Forelimb muscle (tissue), 1 donor: ENCODE measurements at regions not wholly inside any gene's neighbourhood (a gene's known extent, or its start where the extent isn't known, plus 50 kb on each side); places are given as distances from the start of the nearest gene placed in this dataset.
A peak's percentile ranks its signal among the peaks of the same experiment; 100 is the strongest.
"Not testable (repeated sequence)": the region's sequence is repeated elsewhere in the genome, so short reads cannot be mapped to it uniquely, and the experiment has no call there.

Experiments used
- DNase-seq: peaks from one replicate; pipeline ENCODE4 v3.0.0-alpha.2; 2013; ENCODE audit warnings: low read depth

DNA sequence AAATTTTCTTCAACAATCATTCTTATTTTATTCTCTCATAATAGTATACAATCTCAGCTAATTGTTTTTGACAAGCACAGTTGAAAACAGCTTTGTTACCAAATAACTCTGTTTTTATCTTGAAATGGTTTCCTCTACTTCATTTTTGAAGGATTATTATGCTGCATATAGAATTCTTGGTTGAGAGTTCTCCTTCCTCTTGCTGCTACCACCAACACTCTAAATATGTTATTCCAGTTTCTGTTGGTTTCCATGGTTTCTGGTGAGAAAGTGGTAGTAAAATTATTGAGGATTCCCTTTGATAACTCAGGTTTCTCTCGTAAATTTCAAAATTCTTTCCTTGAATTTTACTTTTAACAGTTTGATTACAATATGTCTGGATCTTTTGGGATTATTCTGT is 1725.9 kb downstream of the PCDH9 start:
- no peak for DNase-seq

DNA sequence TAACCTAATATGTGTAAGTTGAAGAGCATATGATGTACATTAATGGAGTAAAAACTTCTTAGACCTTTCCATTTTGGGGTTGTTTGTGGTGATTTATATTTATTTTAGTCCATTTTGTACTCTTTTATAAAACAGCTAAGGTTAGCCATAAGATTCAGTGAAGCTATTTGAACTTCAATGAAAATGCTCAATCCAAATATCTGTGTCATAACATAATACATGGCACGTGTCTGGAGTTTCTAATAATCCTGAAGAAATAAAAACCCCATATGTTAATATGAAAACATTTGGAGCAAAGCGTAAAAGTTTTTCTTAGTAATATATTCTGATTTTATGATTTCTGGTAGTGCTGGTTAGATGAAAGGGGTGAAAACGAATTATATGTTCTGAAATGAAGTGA is 1729.7 kb downstream of the PCDH9 start:
- DNase-seq = no peak

DNA sequence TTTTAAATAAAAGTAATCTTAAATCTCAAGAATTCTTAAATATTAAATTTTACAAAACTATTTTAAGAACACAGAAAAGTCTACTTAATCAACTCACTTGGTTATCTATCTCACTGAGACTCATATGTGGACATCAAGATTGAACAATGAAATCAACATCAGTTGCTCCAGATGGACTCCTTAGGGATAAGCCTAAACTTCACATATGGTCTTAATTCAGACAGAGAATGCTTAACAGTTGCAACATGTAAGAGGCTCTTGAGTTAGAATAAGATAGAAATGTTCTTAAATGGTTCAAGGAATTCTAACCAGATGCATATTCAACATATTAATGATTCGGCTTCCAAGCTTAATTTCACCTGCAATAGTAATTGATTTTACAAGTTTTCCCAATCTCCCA is 1730.9 kb downstream of the PCDH9 start:
- DNase-seq = peak; percentile 59

DNA sequence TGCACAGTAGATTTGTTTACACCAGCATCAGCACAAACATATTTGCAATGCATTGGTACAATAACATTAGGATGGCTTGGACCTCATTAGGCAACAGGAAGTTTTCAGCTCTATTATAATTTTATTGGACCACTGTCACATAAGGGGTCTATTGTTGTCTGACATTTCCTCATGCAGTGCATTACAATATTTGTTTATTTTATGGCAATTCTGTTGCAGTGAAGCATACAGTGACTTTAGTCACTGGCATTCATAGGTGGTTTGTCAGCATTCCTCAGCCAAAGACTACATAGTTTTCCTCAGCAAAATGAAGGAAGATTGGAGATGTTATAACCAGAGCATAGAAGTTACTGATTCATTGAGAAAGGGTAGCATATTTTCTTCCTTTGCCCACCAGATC is 1732.9 kb downstream of the PCDH9 start:
- DNase-seq = no peak

DNA sequence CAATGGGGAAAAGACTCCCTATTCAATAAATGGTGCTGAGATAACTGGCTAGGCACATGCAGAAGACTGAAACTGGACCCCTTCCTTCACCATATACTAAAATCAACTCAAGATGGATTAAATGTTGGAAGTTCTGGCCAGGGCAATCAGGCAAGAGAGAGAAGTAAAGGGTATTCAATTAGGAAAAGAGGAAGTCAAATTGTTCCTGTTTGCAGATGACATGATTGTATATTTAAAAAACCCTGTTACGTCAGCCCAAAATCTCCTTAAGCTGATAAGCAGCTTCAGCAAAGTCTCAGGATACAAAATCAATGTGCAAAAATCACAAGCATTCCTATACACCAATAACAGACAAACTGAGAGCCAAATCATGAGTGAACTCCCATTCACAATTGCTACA is 1739.4 kb downstream of the PCDH9 start:
- not testable (repeated sequence) for DNase-seq

DNA sequence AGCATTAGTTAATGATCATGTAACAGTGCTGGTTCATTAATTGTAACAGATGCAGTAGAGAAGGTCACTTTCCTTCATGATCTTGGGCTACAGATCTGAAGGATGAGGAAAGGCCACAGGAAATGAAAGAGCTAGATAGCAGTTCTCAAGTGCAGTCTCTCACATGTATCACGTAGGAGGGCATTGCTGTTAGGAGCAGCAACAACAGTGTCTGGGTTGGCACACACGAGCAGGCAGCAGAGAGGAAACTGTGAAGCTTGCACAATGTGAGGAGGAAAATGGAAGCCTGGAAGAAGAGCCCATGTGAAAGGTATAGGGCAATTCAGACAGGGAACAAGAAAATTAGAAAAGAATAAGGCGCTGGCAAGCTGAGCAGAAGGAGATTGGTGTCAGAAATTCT is 1741.5 kb downstream of the PCDH9 start:
- no peak for DNase-seq

DNA sequence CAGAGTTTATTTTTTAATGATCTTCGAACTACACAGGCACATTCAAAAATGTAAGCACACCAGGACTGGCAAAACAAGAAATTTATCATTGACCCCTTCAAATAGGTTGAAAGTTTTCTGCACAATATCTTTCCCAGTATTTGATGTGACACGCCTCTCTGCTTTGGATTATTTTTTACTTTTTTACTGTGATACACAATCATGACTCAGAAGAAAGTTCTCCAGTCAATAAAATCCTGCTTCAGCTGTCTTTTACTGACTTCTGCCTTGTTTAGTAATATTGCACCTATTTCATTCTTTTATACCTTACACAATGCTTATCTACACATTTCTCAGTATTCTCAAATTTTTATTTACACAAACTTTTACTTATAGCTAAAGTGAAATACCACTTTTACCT is 1750.4 kb downstream of the PCDH9 start:
- no peak for DNase-seq

DNA sequence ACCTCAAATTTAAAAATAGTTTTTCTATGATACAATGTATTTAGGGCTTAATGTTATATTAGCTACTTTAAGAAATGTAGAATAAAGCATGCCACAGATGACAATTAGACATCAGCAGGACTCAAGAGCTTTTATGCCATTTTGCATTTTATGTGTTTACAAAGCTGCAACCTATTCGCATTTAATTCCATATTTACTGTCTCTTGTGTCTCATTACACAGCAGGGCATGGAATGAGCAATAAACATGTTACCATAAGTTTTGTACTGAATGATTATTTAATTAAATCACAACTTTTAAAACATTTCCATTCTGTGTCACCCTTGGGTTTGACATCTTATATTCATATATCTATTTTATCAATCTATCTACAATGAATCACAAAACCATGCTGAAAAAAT is 1756.9 kb downstream of the PCDH9 start:
- no peak for DNase-seq

DNA sequence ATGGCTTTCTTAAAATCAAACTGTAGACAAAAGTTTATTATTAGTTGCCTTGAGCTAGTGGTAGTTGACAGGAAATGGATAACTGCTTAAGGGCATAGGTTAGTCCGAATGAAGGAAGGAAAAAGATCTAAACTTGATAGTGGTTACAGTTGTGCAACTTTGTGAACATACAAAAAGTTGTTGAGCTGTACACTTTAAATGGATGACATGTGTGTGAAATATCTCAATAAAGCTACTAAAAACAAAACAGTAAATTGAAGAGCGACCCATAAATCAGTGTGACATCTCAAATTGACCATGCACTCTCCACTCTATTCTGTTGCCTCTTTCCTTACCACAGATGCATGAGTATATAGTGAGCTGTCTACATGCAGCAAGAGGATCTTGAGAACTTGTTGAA is 1757.8 kb downstream of the PCDH9 start:
- DNase-seq = no peak

DNA sequence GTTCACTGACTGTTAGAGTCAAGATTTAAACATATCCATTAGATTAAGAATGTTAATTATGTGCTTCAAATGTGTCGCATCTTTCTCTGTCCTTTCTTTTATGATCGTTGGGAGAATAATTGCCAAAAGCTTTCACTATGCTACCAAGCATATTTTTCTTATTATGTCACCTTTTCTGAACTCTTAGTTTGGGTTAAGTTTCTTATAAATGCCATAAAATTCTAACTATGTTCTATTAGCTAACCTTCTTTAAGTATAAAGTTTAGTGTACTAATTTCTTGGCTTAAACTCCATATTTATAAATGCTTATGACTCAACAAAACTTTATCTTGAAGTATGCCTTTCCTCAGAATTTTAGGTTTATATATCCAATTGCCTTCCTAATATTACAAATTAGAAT is 1759.4 kb downstream of the PCDH9 start:
- DNase-seq = no peak

DNA sequence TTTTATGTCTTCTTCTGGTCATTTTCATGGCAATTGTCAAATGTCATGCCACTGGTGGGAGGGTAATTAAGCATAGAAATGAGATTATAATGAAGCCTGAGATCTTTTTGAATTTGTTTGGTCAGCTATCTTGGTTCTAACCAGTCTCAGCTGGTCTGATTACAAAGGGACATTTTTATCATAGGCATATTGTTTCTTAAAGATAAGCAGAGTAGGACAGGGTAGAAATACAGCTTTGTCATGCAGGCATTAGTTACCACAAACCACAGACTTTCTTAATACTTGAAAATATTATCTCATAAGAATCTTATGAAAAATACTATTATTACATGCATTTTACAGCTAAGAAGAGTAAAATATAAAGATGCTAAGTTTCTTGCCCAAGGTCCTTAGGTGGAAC is 1761.5 kb downstream of the PCDH9 start:
- no peak for DNase-seq

DNA sequence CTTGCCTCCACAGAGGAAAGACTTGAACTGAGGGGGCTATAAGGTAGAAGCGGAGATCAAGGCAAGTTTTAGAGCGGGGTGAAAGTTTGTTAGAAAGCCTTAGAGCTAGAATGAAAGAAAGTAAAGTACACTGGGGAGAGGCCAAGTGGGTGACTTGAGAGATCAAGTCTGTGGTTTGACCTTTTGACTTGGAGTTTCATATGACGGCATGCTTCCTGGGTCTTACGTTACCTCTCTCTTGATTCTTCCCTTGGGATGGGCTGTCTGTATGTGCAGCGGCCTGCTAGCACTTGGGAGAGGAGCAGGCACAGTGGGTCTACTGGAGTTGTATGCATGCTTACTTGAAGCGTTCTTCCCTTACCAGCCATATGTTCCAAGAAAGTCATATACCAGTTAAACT is 1768.5 kb downstream of the PCDH9 start:
- DNase-seq = no peak

DNA sequence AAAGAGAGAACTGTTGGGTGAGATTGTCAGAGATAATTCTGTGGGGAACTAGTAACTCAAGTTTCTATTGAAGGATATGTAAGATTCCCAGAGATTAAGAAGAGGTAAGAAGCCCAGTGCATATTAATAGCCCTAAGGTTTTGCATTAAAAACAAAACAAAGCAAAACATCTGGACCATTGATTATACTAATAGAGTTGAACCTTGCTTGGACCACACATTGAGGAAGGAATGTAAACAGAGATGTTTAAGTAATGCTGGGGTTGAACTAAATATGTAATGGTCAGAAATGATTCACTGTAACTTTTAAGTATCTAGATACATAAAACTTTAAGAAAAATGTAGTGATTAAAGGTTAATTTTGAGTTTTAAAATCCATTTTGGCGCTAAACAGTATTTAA is 1770.0 kb downstream of the PCDH9 start:
- DNase-seq = no peak

DNA sequence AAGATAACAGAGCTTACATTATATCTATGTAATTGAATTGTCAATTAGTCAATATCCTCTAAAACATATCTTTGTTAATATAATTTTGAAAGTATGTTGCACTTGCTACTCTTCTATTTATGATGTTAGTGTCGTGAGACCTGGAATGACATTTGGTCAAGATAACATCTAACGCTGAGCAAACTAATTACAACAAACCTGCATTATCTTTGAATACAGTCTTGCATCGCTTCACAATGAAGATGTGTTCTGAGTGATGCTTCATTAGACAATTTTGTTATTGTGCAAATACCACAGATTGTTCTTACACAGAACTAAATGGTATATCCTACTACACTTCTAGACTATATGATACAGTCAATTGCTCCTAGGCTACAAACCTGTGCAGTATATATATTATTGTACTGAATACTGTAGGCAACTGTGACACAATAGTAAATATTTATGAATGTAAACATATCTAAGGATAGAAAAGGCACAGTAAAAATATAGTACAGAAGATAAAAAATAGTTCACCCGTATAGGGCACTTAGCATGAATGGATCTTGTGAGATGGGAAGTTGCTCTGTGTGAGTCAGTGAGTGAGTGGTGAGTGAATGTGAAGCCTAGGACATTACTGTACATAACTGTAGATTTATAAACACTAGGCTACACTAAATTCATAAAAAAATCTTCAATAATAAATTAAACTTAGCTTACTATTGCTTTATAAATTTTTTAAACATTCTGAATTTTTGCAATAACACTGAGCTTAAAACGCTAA is 1773.8 kb downstream of the PCDH9 start:
- no peak for DNase-seq

DNA sequence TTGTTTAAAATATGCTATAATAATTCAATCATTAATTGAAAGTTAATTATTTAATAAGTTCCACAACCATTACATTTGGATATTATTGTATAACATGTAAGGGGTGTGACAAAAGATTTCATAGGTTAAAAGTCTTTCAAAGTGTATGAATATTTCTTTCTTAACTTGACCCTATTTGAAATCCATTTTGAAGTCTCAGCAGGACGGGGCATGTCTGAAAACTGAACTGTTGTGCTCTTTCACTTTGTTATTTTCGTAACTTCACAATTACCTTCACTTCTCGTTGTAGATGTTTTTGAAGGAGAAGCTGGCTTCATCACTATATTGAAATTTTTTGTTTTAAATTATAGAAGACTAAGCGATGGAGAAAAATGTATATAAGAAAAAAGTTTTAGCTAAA is 1775.7 kb downstream of the PCDH9 start:
- no peak for DNase-seq

DNA sequence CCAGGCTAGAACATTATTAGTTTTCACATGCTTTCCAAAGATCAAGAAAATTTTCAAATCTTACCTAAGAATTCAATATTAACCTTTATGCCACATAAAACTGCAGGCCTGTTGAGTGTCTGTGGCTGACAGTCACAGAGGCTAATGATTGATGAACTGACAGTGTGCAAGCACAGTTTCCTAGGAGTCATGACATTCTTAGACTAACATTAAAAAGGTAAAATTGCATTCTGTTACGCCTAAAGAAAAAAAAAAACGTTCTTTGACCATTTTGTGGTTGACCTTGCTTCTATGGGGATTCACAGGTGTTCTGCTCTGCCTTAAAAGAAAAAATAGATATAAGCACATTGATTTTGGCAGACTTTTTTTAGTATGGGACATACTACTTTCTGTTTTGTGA is 1776.2 kb downstream of the PCDH9 start:
- no peak for DNase-seq

DNA sequence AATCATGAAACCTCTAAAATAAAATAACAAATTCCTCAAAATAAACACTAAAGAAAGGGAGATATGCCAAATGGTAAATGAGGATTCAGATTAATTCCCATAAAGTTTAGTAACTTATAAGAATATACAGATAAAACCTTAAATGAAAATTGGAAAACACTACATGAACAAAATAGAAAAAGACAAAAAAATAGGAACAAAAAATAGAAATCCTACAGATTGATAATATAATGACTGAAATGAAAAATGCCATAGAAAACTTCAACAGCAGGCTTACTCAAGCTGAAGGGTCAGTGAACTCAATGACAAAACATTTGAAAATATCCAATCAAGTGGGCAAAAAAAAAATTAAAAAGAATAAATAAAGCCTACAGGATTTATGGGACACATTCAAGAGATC is 1784.8 kb downstream of the PCDH9 start:
- DNase-seq = no peak

DNA sequence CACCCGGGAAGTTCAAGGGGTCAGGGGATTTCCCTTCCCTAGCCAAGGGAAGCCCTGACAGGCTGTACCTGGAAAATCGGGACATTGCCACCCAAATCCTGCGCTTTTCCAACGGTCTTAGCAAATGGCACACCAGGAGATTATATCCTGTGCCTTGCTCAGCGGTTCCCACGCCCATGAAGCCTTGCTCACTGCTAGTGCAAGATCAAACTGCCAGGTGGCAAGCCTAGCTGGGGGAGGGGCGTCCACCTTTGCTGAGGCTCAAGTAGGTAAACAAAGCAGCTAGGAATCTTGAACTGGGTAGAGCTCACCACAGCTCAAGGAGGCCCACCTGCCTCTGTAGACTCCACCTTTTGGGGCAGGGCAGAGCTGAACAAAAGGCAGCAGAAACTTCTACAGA is 1794.5 kb downstream of the PCDH9 start:
- no peak for DNase-seq

DNA sequence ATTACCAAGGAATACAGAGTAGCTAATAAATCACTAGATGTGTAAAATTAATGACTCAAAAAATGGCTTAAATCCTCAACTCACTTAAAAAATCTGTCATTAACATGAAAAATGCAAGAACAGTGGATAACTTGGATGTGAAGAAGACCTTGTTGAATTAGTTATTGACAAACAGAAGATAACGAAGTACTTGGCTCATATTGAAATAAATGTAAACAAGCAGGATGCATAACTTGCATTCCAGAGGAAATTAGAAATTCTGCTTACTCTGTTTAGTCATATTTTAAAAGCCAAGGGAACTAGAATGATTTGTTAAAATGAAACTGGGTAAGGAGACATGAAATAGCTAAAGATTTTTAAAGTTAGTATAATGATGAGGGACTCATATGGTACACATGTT is 1812.2 kb downstream of the PCDH9 start:
- no peak for DNase-seq

DNA sequence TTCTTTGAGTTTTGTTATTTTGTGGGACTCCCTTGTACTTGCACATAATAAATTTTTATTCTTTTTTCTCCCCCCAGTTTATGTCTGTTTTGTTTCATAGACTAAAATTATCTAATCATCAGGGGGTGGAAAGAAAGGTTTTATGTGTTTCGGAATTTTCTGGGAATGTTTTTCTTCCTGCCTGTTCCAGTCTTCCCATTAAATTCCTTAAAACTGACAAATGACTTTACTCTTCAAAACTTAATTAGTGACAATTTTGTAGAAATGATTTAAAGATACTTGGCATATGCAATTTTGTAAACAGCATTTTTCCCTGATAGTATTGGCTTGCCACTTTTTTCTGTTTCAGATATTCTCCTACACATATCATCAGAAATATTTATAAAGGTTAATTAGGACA is 1813.4 kb downstream of the PCDH9 start:
- DNase-seq = no peak

DNA sequence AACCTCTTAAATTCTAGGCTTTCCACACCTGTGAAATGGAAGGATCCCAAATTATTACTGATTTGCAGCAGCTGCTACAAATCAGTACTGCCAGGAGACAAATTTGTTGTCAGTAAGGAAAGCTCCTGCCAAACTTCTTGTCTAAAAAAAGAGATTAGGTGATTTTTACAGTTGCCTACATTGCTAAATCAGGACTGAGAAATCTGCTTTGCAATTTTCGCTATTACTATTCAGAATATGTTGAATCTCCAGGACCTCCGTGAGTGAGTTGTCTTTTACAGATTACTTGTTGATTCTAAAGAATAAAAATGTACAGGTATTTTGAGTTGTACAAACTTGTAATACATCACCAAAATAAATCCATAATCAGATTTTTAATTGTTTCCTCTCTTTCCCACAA is 1815.9 kb downstream of the PCDH9 start:
- DNase-seq = no peak

DNA sequence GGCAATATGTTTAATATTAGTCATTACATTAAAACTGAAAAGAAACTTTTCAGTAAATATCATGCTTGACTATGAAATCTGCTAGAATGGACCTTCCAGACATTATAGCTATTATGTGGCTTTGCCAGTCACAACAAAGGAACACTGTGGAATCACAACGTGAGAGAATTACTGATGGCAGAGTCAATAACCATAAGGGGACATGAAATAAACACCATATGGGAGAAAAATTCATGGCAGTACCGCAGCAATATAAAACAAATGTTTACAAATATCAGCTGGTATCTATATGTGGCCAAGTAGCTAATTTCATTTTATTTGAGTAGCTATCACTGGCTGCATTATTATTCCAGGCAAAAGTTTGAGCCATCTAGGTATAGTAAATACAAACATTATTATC is 1818.6 kb downstream of the PCDH9 start:
- DNase-seq = no peak

DNA sequence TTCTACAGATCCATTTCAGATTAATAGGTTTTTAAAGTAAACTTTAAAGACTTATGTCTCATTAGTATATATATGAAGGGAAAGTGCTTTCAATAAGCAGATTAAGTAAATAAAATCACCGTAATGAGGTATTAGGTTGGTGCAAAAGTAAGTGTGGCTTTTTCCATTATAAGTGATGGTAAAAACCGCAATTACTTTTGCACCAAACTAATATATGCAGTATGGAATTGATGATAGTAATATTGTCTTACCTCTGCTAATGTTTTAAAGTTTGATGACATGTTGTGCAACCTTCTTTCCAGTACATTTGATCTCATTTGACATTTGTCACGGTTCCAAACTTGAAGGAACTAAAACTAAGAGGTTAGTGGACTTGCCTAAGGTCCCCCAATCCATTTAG is 1819.3 kb downstream of the PCDH9 start:
- no peak for DNase-seq

DNA sequence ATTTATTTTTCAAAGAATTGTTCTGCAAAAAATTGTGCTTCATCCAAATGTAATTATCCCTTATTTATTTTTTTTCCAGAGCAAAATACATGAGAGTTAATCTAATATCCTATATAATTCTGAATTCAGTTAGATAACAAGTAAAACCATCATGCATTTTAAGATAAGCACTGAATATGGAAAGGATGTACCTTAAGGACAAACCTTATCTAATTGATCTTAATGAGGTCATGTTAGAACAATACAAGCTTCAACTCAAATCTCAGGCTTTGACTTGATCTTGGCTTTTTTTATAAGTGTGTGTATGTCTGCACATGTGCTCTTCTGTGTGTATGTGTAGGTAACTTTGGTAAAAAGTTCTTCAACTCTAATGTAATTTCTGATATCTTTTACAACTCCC is 1828.8 kb downstream of the PCDH9 start:
- no peak for DNase-seq
